Hepatocyte (in vitro differentiated cells): ENCODE measurements at regions not wholly inside any gene's neighbourhood (a gene's known extent, or its start where the extent isn't known, plus 50 kb on each side); places are given as distances from the start of the nearest gene placed in this dataset.

Source experiments
- EZH2 ChIP-seq: fragments of 200-600 bp; sonication (generic); IDR thresholded peaks from 2 replicates; pipeline ENCODE4 v1.6.1; 2016; ENCODE audit warnings: antibody characterized with exemption, mild to moderate bottlenecking, borderline replicate concordance
- TF ChIP-seq, protein P1 (sequence below): fragments of 200-600 bp; sonication (generic); IDR thresholded peaks from 2 replicates; pipeline ENCODE4 v1.5.1; 2016; ENCODE audit warnings: antibody characterized with exemption, mild to moderate bottlenecking; ENCODE audit not compliant: poor library complexity

- TF ChIP-seq, protein P1, sequence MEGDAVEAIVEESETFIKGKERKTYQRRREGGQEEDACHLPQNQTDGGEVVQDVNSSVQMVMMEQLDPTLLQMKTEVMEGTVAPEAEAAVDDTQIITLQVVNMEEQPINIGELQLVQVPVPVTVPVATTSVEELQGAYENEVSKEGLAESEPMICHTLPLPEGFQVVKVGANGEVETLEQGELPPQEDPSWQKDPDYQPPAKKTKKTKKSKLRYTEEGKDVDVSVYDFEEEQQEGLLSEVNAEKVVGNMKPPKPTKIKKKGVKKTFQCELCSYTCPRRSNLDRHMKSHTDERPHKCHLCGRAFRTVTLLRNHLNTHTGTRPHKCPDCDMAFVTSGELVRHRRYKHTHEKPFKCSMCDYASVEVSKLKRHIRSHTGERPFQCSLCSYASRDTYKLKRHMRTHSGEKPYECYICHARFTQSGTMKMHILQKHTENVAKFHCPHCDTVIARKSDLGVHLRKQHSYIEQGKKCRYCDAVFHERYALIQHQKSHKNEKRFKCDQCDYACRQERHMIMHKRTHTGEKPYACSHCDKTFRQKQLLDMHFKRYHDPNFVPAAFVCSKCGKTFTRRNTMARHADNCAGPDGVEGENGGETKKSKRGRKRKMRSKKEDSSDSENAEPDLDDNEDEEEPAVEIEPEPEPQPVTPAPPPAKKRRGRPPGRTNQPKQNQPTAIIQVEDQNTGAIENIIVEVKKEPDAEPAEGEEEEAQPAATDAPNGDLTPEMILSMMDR, result no peak
- no peak for TF ChIP-seq EZH2
Observed at GRCh38 chr6:21360336-21360735, 233.2 kb upstream of the SOX4 start.
